T-helper 9 cell (primary cell): ENCODE measurements at regions not wholly inside any gene's neighbourhood (a gene's known extent, or its start where the extent isn't known, plus 50 kb on each side); places are given as distances from the start of the nearest gene placed in this dataset.

Source experiments
- DNase-seq: peaks from one replicate; pipeline ENCODE4 v3.0.0-alpha.2; 2020

DNA sequence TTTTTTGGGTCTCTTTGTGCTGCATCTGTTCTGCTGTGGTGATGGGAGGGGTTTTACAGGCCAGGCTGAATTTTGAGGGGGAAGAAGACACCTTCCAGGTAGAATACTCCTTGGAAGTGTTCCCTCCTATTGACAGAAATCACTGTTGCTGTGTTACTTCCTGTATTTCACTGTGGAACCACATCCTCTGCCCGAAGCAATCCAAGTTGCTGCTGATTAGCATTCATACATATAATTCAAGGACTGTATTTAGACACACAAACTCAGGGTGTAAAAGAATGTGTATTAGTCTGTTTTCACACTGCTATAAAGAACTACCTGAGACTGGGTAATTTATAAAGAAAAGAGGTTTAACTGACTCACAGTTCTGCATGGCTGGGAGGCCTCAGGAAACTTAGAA, 50.6 kb upstream of the TMEM244 start:
- no peak for DNase-seq
